A549 (cell line): ENCODE measurements at regions not wholly inside any gene's neighbourhood (a gene's known extent, or its start where the extent isn't known, plus 50 kb on each side); places are given as distances from the start of the nearest gene placed in this dataset.

Experiments
- BCL3 ChIP-seq: fragments of >200 bp; sonication (Bioruptor Twin); formaldehyde crosslinking; IDR thresholded peaks from 3 replicates; pipeline ENCODE4 v1.6.1; 2016
- CTCF ChIP-seq: fragments of >200 bp; sonication (Bioruptor Twin); formaldehyde crosslinking; IDR thresholded peaks from 3 replicates; pipeline ENCODE4 v1.5.1; 2016
- ELK1 ChIP-seq: fragments of 150-350 bp; IDR thresholded peaks from 2 replicates; pipeline ENCODE4 v1.6.1; 2014; ENCODE audit warnings: low read depth, mild to moderate bottlenecking, low read length
- ESRRA ChIP-seq: fragments of 150-350 bp; IDR thresholded peaks from 2 replicates; pipeline ENCODE4 v1.6.1; 2014; ENCODE audit warnings: mild to moderate bottlenecking, low read length, borderline replicate concordance
- PHF8 ChIP-seq: fragments of 200-600 bp; sonication (generic); IDR thresholded peaks from 2 replicates; pipeline ENCODE4 v1.6.1; 2016; ENCODE audit warnings: low read depth, mild to moderate bottlenecking, antibody characterized with exemption, moderate library complexity, borderline replicate concordance
- POLR2A ChIP-seq: IDR thresholded peaks from 2 replicates; pipeline ENCODE4 v1.6.1; 2012; ENCODE audit warnings: mild to moderate bottlenecking, low read length

- TF ChIP-seq ESRRA, result no peak
- no peak for TF ChIP-seq CTCF
- no peak for TF ChIP-seq PHF8
- no peak for TF ChIP-seq BCL3
- no peak for TF ChIP-seq ELK1
- TF ChIP-seq POLR2A, result no peak
These were observed 208.0 kb upstream of the ANKH start for GRCh38 chr5:15079566-15079965.
